ENCODE measurements at regions not wholly inside any gene's neighbourhood (a gene's known extent, or its start where the extent isn't known, plus 50 kb on each side); places are given as distances from the start of the nearest gene placed in this dataset.
"Not testable (repeated sequence)": the region's sequence is repeated elsewhere in the genome, so short reads cannot be mapped to it uniquely, and the experiment has no call there.

DNA sequence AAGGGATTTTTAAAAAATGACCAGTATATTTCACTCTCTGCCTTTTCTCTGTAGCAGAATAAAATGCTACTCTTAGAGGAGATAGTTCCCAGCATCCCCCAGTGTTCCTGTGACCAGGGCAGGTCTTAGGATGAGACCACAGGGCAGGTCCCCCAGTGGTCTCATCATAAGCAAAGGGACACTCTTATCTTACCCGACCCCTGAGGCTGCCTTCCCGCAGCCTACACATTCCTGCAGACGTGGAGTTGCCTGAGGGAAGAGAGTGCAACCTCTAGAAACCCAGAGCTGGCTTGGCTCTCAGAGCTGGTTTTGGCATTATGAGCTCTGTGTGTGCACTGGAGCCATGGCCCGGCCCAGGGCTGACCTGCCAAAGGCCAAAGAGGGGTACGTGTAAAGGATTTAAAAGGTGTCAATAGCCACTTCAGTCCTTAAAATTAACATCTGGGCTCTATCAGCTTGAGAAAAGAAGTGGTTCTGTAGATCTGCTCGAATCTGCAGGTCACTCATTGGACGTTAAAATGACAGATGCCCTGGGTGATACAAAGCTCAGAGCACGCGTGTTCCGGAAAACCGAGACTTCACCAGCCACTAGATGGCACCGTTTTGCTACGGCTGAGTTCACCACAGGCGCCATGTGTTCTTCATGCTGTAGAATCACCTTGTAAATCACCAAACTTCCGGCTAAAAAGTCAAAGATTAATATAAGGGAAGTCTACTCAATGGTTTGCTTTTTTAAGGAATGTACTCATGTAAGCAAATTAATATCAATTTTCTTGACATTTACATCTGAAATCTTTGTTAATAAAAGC lies 60.4 kb upstream of the GPR31 start:
- H4K20me1 ChIP-seq (ENCODE audit: insufficient read depth, low read length); H3K4me3 Mint-ChIP-seq; DNase-seq; H3K79me2 ChIP-seq (ENCODE audit: insufficient read depth, low read length); H3K4me3 ChIP-seq (replicated peaks in 1 of 3; ENCODE audit: low read depth in 2 of 3, low read length in 3 of 3); H2AFZ ChIP-seq (ENCODE audit: insufficient read depth, low read depth, low read length, poor library complexity, severe bottlenecking); H3K36me3 Mint-ChIP-seq; H3K36me3 ChIP-seq (replicated peaks in 1 of 2; ENCODE audit: control insufficient read depth in 1 of 2, insufficient read depth in 2 of 2, low read length in 2 of 2); H3K27ac ChIP-seq (ENCODE audit: low read depth in 1 of 2, low read length in 2 of 2); H3K27me3 ChIP-seq (ENCODE audit: control insufficient read depth in 2 of 2, insufficient read depth in 2 of 2, low read length in 2 of 2); H3K27ac Mint-ChIP-seq; intact Hi-C loops (cut with micrococcal nuclease); H3K9me3 ChIP-seq (replicated peaks in 1 of 2; ENCODE audit: control insufficient read depth in 1 of 2, insufficient read depth in 1 of 2, low read length in 2 of 2); H3K27me3 Mint-ChIP-seq (ENCODE audit: low read depth in 3 of 3); H3K4me1 ChIP-seq (ENCODE audit: control insufficient read depth in 1 of 2, insufficient read depth in 2 of 2, low read length in 2 of 2); H3K9me3 Mint-ChIP-seq; H3K4me1 Mint-ChIP-seq; H3K4me2 ChIP-seq (replicated peaks; ENCODE audit: extremely low read depth, low read length, poor library complexity, severe bottlenecking); H3K9ac ChIP-seq (ENCODE audit: insufficient read depth, low read length, poor library complexity, severe bottlenecking): not testable (repeated sequence)
- WGBS (ENCODE audit: insufficient coverage): no CpG with 5 or more reads among the region's 15 CpGs
- TF ChIP-seq CTCF (IDR thresholded peaks at IDR 0.05): peak; percentile 37

GRCh38 chr6:167219079-167219478 lies 61.3 kb upstream of the GPR31 start:
- H3K9me3 Mint-ChIP-seq; H3K9ac ChIP-seq (ENCODE audit: insufficient read depth, low read length, poor library complexity, severe bottlenecking); H3K9me3 ChIP-seq (replicated peaks in 1 of 2; ENCODE audit: control insufficient read depth in 1 of 2, insufficient read depth in 1 of 2, low read length in 2 of 2); H3K36me3 ChIP-seq (replicated peaks in 1 of 2; ENCODE audit: control insufficient read depth in 1 of 2, insufficient read depth in 2 of 2, low read length in 2 of 2); DNase-seq; H3K27me3 ChIP-seq (ENCODE audit: control insufficient read depth in 2 of 2, insufficient read depth in 2 of 2, low read length in 2 of 2); intact Hi-C loops (cut with micrococcal nuclease); H3K4me1 ChIP-seq (ENCODE audit: control insufficient read depth in 1 of 2, insufficient read depth in 2 of 2, low read length in 2 of 2); H3K4me2 ChIP-seq (replicated peaks; ENCODE audit: extremely low read depth, low read length, poor library complexity, severe bottlenecking); H3K79me2 ChIP-seq (ENCODE audit: insufficient read depth, low read length); H3K4me1 Mint-ChIP-seq; H2AFZ ChIP-seq (ENCODE audit: insufficient read depth, low read depth, low read length, poor library complexity, severe bottlenecking); H3K36me3 Mint-ChIP-seq; H3K27ac ChIP-seq (ENCODE audit: low read depth in 1 of 2, low read length in 2 of 2); H4K20me1 ChIP-seq (ENCODE audit: insufficient read depth, low read length); H3K4me3 ChIP-seq (replicated peaks in 1 of 3; ENCODE audit: low read depth in 2 of 3, low read length in 3 of 3); H3K4me3 Mint-ChIP-seq: not testable (repeated sequence)
- 82% methylated on average over 3 of the region's 4 CpGs for WGBS (ENCODE audit: insufficient coverage)
- Mint-ChIP-seq H3K27me3 (ENCODE audit: low read depth in 3 of 3) (peaks cover 0 to 11% (median 5%) of the 10 kb centered on the region in 3 donors), H3K27ac (peak overlapping the region in 1 of 7 donors; percentile 43)
